Ureter (tissue), 1 donor: ENCODE measurements at regions not wholly inside any gene's neighbourhood (a gene's known extent, or its start where the extent isn't known, plus 50 kb on each side); places are given as distances from the start of the nearest gene placed in this dataset.
A peak's percentile ranks its signal among the peaks of the same experiment; 100 is the strongest.

Experiments
- DNase-seq: peaks from one replicate; pipeline ENCODE4 v3.0.0-alpha.2; 2020; ENCODE audit warnings: low spot score
- donor health status: DM: yes; HTN: yes; CAD: no.

DNA sequence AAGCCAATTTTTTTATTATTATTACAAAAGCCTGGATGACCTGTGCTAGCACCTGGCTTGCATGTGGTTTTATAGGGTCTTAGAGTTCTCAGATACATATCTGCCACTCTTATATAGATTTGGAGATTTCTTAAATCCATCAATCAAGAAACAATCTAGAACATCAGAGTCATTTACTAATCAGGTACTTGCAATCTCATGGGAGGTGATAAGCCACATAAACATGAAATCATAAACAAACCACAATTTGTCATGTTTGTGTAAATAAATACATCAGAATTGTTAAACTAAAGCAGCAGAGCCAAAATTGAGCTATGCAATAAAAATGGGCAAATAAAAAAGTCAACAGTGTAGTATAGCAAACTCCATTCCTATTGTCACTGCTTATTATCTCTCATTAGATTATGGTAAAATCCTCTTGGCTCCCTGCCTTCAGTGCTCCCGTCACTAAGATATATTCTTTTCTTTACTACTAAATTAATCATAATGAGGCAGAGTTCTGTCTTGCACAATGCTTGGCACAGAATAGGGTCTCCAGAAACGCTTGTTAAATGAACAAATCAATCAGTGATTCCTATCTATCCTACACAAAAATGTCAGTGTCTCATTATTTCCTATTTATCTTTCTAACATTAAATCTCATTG lies 108.7 kb upstream of the TTC29 start:
- no peak for DNase-seq

DNA sequence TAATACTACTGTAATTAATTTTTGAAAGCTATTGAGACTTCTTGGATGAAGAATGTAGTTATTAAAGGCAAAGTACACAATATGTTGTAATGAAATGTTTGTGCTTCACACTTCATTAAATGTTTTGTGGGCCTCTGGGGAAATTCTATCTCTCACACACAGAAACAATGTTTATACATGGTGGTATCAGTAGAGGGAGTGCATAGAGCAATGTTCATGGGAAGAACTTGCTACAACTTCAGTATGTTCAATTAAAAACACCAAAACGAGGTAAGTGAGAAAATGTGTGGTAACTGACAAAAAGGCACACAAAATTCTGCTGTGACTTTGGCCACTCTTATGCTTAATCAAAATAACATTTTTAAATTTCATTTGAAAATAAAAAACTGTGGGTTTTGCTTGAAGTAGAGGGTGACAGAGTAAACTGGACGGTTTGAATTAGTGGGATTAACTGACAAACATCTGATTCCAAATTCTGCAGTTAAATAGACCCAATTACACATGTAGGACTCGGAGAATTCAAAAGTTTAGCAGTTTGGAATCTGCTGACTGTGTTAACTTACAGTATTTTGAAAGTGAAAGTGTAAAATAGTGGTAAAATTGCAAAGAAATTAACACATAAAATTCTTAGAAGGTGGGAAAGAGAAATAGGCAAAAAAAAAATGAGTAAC lies 111.4 kb upstream of the TTC29 start:
- no peak for DNase-seq

DNA sequence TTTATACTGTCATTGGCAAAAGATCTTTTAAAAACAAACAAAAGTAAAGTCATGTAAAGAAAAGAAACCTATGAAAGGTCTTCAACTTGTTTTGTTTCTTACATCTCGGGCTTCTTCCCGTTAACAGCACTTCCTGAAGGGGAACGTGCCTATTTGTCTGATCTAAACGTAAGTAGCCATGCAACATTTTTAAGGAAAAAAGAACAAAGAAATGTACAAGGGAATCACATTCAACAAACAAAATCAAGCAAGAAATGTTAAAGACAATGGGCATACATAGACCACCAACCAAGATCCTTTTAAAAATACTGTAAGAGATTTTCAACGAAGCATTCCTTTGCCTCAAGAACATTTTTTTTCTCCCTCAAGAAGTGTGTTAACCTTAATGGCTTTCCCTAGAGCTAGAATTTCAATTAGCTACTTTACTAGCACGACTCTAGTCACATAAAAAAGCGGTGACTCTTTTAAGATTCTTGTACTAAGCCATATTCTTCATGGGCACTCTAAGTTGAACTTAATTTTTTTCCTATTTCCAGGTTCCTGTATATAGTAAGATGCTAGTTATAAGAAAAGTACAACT lies 112.0 kb upstream of the TTC29 start:
- no peak for DNase-seq

DNA sequence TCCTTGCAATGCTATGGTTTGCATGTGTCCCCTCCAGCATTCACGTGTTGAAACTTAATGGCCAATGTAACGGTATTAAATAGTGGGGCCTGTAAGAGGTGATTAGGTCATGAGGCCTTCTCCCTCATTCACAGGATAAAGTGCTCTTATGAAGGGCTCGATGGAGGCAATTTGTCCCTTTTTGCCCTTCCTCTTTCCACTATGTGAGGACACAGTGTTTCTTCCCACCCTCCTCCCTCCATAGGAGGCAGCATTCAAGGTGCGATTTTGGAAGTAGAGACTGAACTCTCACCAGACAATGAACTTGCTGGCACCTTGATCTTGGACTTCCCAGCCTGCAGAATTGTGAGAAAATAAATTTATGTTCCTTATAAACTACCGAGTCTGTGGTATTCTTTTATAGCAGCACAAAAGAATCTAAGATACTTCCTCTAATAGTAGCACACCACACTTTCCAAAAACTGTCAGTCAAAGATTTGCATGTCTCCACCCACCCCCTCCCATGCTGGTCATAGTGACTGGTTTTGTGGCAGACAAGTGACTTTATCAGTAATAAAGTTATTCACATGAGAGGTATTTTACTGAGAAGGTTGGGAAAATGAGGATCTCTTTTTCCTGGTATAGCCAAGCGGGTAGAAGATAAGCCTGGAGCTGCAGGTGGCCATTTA lies 113.5 kb upstream of the TTC29 start:
- DNase-seq, result no peak

DNA sequence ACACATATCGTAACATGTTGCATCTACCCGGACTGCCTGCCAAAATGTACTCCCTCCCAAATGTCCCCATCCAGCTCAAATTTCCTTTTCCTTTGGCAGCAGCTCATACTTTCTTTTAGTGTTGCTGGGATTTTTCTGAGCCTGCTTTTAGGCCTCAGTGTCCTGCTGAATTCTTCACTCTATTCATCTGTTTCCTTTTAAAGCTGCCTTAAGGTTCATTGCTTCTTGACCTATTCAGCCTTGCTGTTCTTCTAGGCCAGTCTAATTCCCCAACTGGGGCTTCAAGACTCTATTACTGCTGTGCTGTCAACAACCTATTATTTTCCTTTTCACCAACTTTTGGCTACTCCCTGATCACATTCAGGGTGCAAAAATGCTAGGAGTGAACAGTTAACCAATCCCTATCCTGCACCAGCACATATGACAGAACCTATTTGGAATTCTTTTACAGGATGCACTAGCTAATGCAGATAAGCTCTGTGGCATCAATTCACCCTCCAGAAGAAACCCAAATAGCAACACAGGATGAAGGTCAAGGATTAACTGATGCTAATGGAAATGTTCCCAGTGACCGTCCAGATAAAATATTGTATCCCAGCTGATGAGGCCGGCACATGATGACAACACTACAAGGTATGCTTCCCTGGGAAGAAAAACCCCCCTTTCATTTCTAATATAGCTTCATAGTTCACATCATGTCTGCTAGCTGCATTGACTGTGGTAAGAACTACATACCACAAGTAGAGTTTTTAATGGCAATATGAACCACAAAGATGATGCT lies 114.7 kb upstream of the TTC29 start:
- DNase-seq, result no peak

GRCh38 chr4:147064856-147065255 lies 119.2 kb upstream of the TTC29 start:
- no peak for DNase-seq

GRCh38 chr4:147068564-147068963 lies 122.9 kb upstream of the TTC29 start:
- no peak for DNase-seq

DNA sequence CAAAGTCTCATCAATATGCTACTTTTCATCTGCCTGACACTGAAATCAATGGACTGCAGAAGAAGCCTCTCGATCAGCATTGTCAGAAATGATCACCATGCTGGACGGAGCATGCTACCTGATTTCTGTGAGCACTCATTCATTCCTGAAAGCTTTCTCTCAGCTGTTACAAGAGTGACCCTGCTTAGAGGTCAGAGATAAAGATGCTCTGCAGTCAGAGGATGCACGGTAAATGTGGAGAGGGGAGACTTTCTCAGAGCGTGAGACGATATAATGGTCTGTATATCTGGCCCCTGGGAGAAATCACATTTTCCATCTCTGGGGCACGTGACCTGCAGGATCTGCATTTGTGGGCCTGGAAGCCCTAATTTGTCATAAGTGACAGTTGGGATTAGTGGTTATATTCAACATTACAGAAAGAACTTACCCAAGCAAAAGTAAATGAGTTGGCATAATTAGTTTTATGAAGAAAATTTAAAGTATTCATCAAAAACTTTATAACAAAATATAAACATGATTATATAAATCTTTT lies 125.6 kb upstream of the TTC29 start:
- no peak for DNase-seq

- no peak for DNase-seq
These were observed 130.5 kb upstream of the TTC29 start for GRCh38 chr4:147076179-147076578.

GRCh38 chr4:147076728-147077127 lies 131.1 kb upstream of the TTC29 start:
- no peak for DNase-seq

DNA sequence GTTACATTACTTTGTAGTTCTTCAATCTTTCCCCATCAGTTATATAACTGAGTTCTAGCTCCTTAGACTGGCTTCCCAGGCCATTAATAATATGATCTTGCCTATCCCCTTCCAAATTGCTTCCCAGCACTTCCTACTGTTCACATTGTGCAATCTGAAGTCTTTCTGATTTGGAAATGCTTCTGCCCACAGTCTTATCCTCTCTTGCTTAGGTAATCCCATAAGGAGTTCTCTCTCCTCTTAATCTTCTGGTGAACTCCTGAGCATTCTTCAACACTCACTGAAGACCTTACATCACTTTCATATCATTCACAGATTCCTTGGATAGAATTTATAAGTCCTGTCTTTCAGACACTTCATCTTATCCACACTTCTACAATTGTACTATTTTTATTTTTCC lies 132.7 kb upstream of the TTC29 start:
- DNase-seq, result no peak

DNA sequence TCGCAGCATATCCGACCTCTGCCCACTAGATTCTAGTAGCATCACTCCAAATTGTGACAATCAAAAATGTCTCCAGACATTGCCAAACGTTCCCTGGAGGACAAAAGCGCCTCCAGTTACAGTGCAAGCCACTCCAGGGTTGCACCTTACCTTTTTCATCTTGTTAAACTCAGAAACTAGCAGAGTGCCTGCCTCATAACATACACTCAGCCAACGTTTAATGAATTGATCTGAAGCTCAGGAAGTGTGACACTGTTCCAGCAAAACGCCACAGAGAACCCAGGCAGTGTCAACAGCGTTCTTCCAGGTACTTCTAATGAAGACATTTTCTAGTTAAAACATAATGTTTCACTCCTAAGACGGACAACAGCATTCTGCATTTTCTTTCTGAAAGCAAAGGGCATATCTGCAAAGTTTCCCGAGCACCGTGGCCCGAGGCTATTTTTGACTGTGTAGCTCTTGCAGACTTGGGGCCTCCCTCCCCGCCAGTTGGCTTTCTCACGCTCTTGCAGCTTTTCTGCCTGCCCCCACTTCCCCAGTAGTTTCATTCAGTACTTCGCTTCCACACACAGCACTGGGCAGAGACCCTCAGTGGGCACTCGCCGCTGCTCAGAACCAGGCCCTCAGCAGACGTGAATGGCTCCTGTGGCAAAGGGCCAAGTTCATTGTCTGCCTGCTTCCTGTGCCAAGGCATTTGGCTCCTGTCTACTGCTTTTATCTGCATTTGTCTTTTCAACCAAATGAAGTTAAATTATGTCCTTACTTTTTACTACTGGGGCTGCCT lies 133.4 kb upstream of the TTC29 start:
- DNase-seq, result no peak

GRCh38 chr4:147084861-147085260 lies 139.2 kb upstream of the TTC29 start:
- no peak for DNase-seq

DNA sequence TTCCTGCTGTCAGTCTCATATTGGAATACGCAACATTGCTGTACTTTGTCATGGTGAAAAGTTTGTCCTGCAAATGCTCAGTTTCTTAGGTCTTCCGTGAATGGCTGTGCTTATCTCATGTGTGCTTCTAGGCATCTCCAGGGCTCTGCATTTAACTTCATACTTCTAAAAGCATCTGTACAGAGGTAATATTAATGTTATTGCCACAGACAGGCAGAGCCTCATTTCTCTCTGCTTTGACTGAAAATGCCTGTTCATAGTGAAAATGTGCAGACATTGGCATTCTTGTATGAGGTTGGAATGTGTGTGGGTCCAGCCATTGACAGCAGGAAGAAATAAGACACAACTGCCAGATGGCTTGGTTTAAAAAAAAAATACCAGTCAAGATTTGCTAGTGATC lies 140.1 kb upstream of the TTC29 start:
- DNase-seq, result no peak

DNA sequence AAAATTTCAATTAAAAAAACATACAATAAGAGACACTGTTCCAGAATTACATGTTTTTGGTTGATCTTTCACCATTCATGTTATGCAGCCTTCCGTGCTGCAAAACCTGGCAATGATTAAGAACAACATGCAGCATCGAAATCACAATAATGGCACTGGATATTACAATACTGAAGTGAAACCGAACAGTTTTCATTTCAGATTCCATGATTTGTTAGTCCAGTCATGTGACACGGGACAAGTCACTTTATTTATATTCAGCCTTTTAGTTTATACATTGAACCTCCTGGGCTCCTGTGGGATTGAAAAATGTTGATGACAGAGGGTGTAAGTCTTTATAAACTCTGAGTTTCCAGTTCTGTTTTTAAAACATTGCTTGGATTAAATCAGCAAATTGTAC lies 142.5 kb upstream of the TTC29 start:
- DNase-seq, result no peak

DNA sequence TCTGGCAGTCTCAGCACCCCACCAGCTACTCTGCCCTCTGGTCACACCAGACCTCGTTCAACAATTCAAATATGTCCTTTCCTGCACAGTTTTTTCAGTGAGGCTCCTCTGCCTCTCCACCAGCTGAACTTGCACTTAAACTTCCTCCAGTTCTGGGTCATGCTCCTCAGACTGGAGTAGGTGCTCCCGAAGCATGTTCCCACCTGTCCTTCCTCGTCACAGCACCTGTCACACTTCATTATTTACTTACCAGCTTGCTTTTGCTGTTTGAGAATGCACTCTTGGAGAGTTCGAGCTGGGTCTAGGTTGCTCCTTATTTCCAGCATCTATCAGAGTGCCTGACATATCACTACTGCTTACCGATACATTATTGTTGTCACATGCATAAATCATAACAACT lies 144.8 kb upstream of the TTC29 start:
- peak; percentile 54 for DNase-seq

GRCh38 chr4:147093206-147093605 lies 147.5 kb upstream of the TTC29 start:
- DNase-seq, result no peak

- no peak for DNase-seq
These were observed 148.6 kb upstream of the TTC29 start for GRCh38 chr4:147094238-147094637.

- no peak for DNase-seq
These were observed 151.3 kb upstream of the TTC29 start for GRCh38 chr4:147096667-147097604.

- no peak for DNase-seq
These were observed 156.0 kb upstream of the TTC29 start for GRCh38 chr4:147101678-147102077.
